ENCODE measurements at regions not wholly inside any gene's neighbourhood (a gene's known extent, or its start where the extent isn't known, plus 50 kb on each side); places are given as distances from the start of the nearest gene placed in this dataset.
"Not testable (repeated sequence)": the region's sequence is repeated elsewhere in the genome, so short reads cannot be mapped to it uniquely, and the experiment has no call there.

GRCh38 chr6:67908379-67908778 lies 726.7 kb upstream of the ADGRB3 start:
- no peak for DNase-seq

DNA sequence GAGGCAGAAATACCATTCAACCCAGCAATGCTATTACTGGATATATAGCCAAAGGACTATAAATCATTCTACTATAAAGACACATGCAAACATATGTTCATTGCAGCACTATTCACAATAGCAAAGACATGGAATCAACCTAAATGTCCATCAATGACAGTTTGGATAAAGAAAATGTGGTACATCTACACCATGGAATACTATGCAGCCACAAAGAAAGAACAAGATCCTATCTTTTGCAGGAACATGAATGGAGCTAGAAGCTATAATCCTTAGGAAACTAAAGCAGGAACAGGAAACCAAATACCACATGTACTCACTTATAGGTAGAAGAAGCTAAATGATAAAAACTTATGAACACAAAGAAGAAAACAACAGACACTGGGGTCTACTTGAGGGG lies 730.3 kb upstream of the ADGRB3 start:
- not testable (repeated sequence) for DNase-seq

DNA sequence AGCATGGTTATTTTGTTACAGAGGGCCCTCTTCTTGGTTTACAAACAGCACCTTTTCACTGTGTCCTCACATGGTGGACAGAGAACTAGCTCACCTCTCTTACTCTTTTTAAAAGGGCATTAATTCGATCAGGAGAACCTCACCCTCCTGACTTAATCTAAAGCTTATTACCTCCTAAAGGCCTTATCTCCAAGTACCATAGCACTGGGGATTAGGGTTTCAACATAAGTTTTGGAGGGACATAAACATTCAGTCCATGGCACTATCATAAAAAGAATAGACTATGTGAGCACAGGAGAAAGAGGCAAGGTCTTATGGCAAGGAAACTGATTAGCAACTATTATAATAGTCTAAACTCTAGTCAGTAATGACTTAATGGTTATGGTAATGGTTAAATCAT lies 736.2 kb upstream of the ADGRB3 start:
- DNase-seq, result no peak

GRCh38 chr6:67897998-67898607 lies 737.0 kb upstream of the ADGRB3 start:
- no peak for DNase-seq

DNA sequence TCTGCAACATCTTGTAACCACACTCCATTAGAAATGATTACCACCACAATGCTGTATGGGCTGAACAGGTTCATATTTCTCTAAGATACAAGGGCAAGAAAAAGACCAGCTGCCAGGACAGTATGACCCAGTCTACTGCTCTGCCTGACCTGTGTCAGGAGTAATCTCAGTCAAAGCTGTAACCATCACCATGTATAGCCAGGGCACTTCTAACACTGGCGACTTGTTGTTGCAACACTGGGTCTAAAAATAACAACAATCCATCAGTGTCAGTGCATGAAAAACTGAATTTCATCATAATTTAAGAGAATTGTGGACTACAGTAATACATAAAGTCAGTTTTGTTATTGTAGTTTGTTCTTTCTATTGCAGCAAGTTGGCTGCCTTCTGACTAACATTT lies 738.6 kb upstream of the ADGRB3 start:
- no peak for DNase-seq

GRCh38 chr6:67889682-67889995 lies 745.4 kb upstream of the ADGRB3 start:
- DNase-seq, result no peak

- DNase-seq, result no peak
Measured at GRCh38 chr6:67888886-67889681, 746.0 kb upstream of the ADGRB3 start.

- DNase-seq, result peak in 1 of 58 donors; percentile 6
Measured at GRCh38 chr6:67888546-67888885, 746.6 kb upstream of the ADGRB3 start.

GRCh38 chr6:67887747-67888545 lies 747.1 kb upstream of the ADGRB3 start:
- no peak for DNase-seq

- DNase-seq, result no peak
Measured at GRCh38 chr6:67887419-67887746, 747.7 kb upstream of the ADGRB3 start.

DNA sequence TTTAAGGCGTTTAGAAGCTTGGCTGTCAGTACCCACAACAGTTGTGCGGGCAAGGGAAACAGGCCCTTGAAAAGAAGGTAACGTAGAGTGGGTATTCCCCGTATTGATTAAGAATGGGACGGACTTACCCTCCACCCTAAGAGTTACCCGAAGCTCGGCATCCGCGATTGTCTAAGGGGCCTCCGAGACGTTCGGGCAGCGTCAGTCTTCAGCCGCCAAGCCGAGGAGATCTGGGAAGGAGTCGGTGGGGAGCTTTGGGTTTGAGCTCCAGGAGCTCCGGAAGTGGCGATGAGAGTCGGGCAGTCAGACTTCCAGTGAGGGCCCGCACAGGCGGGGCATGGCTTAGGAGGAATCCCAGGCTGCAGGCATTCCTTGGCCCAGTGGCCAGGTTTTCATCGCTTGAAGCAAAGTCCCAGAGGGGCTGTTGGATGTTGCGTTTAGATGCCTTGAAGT lies 748.2 kb upstream of the ADGRB3 start:
- no peak for DNase-seq

DNA sequence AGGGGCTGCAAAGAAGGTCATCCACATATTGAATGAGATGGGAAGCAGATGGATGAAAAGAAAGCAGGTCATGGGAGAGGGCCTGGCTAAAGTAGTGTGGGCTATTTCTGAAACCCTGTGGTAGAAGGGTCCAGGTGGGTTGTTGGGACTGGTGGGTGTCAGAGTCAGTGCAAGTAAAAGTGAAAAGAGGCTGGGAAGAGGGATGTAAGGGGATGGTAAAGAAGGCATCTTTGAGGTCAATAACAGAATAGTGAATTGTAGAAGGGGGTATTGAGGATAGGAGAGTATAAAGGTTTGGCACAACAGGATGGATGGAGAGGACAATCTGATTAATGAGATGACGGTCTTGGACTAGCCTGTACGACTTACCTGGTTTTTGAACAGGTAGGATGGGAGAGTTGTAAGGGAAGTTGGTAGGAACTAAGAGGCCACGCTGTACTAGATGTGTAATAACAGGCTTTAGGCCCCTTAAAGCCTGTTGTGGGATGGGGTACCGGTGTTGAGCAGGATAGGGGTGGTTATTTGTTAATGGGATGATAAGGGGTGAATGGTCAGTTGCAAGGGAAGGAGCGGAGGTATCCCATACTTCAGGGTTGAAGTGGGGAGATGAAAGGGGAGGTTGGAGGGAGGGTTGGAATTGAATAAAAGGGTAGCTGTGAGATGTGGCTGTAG lies 748.9 kb upstream of the ADGRB3 start:
- no peak for DNase-seq

DNA sequence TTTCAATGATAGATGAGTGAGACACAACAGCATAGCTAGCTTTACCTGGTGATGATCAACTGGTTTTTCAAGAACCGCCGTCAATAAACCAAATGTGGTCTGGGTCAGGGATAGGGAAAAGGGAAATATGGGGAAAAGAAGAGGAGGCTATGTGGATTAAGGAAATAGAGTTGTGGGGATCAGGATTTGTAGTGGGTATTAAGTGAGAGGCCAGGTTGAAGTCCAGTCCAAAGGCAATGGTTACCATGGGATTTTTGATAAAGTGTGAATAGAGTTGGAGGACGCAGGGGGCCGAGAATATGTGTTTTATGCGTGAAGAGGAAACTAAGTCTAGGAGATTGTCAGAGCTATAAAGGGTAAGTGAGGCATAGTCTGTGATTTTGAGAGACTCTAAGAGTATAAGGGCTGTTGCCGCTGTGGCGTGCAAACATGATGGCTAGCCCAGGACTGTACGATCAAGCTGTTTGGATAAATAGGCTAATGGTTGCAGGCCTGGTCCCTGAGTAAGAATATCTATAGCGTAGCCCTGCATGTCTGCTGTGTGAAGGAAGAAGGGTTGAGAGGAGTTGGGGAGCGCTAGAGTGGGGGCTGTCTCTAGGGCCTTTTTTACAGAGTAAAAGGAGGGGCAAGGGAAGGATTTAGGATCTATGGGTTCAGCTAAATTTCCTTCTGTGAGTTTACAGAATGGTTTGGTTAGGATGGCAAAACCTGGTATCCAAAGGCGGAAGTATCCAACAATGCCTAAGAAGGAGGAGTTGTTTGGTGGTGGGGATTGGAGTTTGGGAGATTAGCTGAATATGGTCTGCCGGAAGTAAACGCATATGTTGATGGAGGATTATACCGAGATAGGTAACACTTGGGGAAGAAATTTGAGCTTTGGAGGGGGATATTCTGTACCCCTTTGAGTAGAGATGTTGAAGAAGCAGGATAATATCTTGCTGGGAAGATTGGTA lies 749.7 kb upstream of the ADGRB3 start:
- DNase-seq, result no peak

- DNase-seq, result no peak
Measured at GRCh38 chr6:67884442-67884841, 750.6 kb upstream of the ADGRB3 start.

- no peak for DNase-seq
Measured at GRCh38 chr6:67883500-67884366, 751.3 kb upstream of the ADGRB3 start.

DNA sequence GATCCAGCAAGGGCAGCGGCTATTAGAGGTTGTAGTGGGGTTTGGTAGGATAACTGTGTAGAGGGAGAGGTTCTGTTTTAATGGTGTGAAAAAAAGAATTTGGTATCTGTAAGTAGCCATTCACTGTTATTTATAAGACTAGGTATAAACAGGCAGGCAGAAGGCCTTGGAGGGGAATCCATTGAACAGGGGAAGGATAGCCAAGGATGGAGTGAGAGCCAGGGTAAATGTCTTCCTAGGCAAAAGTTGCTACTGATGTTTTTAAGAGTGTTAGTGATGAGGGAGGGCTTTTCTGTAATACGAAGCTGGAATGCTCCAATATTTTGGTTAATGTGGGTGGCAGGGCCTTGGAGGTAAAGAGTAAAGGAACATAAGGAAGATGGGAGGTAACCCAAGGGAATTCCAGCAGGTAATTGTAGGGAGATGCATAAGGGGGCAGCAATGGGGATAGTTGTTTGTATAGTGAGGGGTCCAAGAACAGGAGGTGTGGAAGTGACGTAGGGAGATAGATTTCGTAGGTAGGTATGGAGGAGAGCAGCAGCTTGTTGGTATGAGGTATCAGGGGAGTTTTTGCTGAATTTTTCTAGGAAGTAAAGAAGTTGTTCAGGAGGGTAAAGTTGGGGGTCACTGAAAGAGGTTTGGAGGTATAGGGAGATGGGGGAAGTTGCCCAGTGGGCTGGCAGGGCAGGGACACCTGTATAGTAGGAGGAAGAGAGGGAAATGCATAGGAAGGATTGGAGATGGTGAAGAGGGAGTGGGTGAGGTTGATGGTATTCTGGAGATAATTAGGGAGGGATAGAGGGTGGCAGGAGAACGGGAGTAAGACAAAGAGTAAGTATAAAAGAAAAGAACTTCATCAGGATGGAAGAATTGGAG lies 752.4 kb upstream of the ADGRB3 start:
- no peak for DNase-seq

- no peak for DNase-seq
Measured at GRCh38 chr6:67881706-67882065, 753.4 kb upstream of the ADGRB3 start.

GRCh38 chr6:67880939-67881705 lies 754.0 kb upstream of the ADGRB3 start:
- no peak for DNase-seq

Data from anterior cingulate cortex (tissue), 58 donors.